PFSK-1 (cell line): ENCODE measurements at regions not wholly inside any gene's neighbourhood (a gene's known extent, or its start where the extent isn't known, plus 50 kb on each side); places are given as distances from the start of the nearest gene placed in this dataset.

ENCODE experiments used
- POLR2AphosphoS5 ChIP-seq: IDR thresholded peaks from 2 replicates; pipeline ENCODE4 v1.6.1; 2012; ENCODE audit warnings: low read depth, mild to moderate bottlenecking, control low read depth, low read length, moderate library complexity
- REST ChIP-seq, 2 experiments: IDR thresholded peaks; 2 replicates each; pipeline versions ENCODE4 v1.6.1 to v1.8.0; 2011 to 2012; ENCODE audit warnings: low read depth in 2 of 2, low read length in 2 of 2, control low read depth in 1 of 2, inconsistent platforms in 1 of 2, mild to moderate bottlenecking in 1 of 2, moderate library complexity in 1 of 2; ENCODE audit not compliant: insufficient read depth in 1 of 2
- SIN3A ChIP-seq: IDR thresholded peaks from 2 replicates; pipeline ENCODE4 v1.6.1; 2012; ENCODE audit warnings: mild to moderate bottlenecking, low read length, moderate library complexity, borderline replicate concordance; ENCODE audit not compliant: insufficient read depth
- TAF1 ChIP-seq: IDR thresholded peaks from 2 replicates; pipeline ENCODE4 v1.6.1; 2012; ENCODE audit warnings: low read length, control low read depth, borderline replicate concordance; ENCODE audit not compliant: insufficient read depth

GRCh38 chr11:42870480-42870879, 441.3 kb upstream of the API5 start:
- TF ChIP-seq REST (IDR thresholded peaks at IDR 0.05; ENCODE audit: insufficient read depth in 1 of 2, low read depth in 2 of 2, low read length in 2 of 2) (no peak), TAF1 (no peak), POLR2AphosphoS5 (no peak), SIN3A (no peak)
